ENCODE measurements at regions not wholly inside any gene's neighbourhood (a gene's known extent, or its start where the extent isn't known, plus 50 kb on each side); places are given as distances from the start of the nearest gene placed in this dataset.

GRCh38 chr3:153749070-153749610 lies 372.1 kb upstream of the ARHGEF26 start:
- TF ChIP-seq ZNF623 (tag by site-specific recombination; IDR thresholded peaks at IDR 0.05) (no peak), ZNF571 (tag by site-specific recombination; IDR thresholded peaks at IDR 0.05) (no peak), EGR2 (tag by site-specific recombination; IDR thresholded peaks at IDR 0.05; ENCODE audit: low read depth) (no peak), ATF2 (tag by site-specific recombination; IDR thresholded peaks at IDR 0.05; ENCODE audit: low read depth) (no peak), ZNF548 (tag by site-specific recombination; IDR thresholded peaks at IDR 0.05) (no peak), ZBTB17 (tag by site-specific recombination; IDR thresholded peaks at IDR 0.05) (no peak), ZNF610 (tag by site-specific recombination; IDR thresholded peaks at IDR 0.05; ENCODE audit: borderline replicate concordance) (no peak), ZNF792 (tag by site-specific recombination; IDR thresholded peaks at IDR 0.05) (no peak), ZNF394 (tag by site-specific recombination; IDR thresholded peaks at IDR 0.05; ENCODE audit: borderline replicate concordance) (no peak), KLF7 (tag by site-specific recombination; IDR thresholded peaks at IDR 0.05; ENCODE audit: borderline replicate concordance) (no peak), PRDM6 (tag by site-specific recombination; IDR thresholded peaks at IDR 0.05) (no peak)
- TF ChIP-seq, protein P1, sequence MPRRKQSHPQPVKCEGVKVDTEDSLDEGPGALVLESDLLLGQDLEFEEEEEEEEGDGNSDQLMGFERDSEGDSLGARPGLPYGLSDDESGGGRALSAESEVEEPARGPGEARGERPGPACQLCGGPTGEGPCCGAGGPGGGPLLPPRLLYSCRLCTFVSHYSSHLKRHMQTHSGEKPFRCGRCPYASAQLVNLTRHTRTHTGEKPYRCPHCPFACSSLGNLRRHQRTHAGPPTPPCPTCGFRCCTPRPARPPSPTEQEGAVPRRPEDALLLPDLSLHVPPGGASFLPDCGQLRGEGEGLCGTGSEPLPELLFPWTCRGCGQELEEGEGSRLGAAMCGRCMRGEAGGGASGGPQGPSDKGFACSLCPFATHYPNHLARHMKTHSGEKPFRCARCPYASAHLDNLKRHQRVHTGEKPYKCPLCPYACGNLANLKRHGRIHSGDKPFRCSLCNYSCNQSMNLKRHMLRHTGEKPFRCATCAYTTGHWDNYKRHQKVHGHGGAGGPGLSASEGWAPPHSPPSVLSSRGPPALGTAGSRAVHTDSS (tag by site-specific recombination; IDR thresholded peaks at IDR 0.05): no peak
- TF ChIP-seq, protein P2, sequence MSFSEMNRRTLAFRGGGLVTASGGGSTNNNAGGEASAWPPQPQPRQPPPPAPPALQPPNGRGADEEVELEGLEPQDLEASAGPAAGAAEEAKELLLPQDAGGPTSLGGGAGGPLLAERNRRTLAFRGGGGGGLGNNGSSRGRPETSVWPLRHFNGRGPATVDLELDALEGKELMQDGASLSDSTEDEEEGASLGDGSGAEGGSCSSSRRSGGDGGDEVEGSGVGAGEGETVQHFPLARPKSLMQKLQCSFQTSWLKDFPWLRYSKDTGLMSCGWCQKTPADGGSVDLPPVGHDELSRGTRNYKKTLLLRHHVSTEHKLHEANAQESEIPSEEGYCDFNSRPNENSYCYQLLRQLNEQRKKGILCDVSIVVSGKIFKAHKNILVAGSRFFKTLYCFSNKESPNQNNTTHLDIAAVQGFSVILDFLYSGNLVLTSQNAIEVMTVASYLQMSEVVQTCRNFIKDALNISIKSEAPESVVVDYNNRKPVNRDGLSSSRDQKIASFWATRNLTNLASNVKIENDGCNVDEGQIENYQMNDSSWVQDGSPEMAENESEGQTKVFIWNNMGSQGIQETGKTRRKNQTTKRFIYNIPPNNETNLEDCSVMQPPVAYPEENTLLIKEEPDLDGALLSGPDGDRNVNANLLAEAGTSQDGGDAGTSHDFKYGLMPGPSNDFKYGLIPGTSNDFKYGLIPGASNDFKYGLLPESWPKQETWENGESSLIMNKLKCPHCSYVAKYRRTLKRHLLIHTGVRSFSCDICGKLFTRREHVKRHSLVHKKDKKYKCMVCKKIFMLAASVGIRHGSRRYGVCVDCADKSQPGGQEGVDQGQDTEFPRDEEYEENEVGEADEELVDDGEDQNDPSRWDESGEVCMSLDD (tag by site-specific recombination; IDR thresholded peaks at IDR 0.05): no peak
- TF ChIP-seq, protein P3, sequence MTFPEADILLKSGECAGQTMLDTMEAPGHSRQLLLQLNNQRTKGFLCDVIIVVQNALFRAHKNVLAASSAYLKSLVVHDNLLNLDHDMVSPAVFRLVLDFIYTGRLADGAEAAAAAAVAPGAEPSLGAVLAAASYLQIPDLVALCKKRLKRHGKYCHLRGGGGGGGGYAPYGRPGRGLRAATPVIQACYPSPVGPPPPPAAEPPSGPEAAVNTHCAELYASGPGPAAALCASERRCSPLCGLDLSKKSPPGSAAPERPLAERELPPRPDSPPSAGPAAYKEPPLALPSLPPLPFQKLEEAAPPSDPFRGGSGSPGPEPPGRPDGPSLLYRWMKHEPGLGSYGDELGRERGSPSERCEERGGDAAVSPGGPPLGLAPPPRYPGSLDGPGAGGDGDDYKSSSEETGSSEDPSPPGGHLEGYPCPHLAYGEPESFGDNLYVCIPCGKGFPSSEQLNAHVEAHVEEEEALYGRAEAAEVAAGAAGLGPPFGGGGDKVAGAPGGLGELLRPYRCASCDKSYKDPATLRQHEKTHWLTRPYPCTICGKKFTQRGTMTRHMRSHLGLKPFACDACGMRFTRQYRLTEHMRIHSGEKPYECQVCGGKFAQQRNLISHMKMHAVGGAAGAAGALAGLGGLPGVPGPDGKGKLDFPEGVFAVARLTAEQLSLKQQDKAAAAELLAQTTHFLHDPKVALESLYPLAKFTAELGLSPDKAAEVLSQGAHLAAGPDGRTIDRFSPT (tag by site-specific recombination; IDR thresholded peaks at IDR 0.05): no peak
- Histone ChIP-seq H3K4me1 (ENCODE audit: control insufficient read depth, insufficient read depth, low read length) (0 out of 2 replicates have a peak, but pooled peaks cover 2% of the 10 kb centered on the region), H3K27ac (ENCODE audit: extremely low read depth, low read depth, low read length) (no peak overlapping the region), H3K36me3 (ENCODE audit: control insufficient read depth in 2 of 2, insufficient read depth in 1 of 2, low read length in 2 of 2) (no peaks in the 10 kb centered on the region), H3K9me3 (ENCODE audit: control insufficient read depth, insufficient read depth, low read depth, low read length) (no peaks in the 10 kb centered on the region), H3K4me3 (ENCODE audit: low read depth, low read length) (no peak overlapping the region)
- POLR2A ChIA-PET: no interaction called here
- CTCF ChIA-PET: no interaction called here

GRCh38 chr3:153752405-153753027 lies 368.7 kb upstream of the ARHGEF26 start:
- POLR2A ChIA-PET: no interaction called here
- Histone ChIP-seq H3K4me3 (ENCODE audit: low read depth, low read length) (no peak overlapping the region), H3K27ac (ENCODE audit: extremely low read depth, low read depth, low read length) (no peak overlapping the region), H3K9me3 (ENCODE audit: control insufficient read depth, insufficient read depth, low read depth, low read length) (no peaks in the 10 kb centered on the region), H3K4me1 (ENCODE audit: control insufficient read depth, insufficient read depth, low read length) (0 out of 2 replicates have a peak, but pooled peaks cover 2% of the 10 kb centered on the region), H3K36me3 (ENCODE audit: control insufficient read depth in 2 of 2, insufficient read depth in 1 of 2, low read length in 2 of 2) (no peaks in the 10 kb centered on the region)
- CTCF ChIA-PET: no interaction called here
- TF ChIP-seq ZBTB20 (tag by site-specific recombination; IDR thresholded peaks at IDR 0.05): no peak
- no peak for TF ChIP-seq ZNF561 (tag by site-specific recombination; IDR thresholded peaks at IDR 0.05; ENCODE audit: borderline replicate concordance)
- no peak for TF ChIP-seq ZNF292 (tag by site-specific recombination; IDR thresholded peaks at IDR 0.05; ENCODE audit: borderline replicate concordance, low read depth)
- no peak for TF ChIP-seq ZNF660 (tag by site-specific recombination; IDR thresholded peaks at IDR 0.05)
- no peak for TF ChIP-seq ZNF214 (tag by site-specific recombination; IDR thresholded peaks at IDR 0.05; ENCODE audit: borderline replicate concordance)
- no peak for TF ChIP-seq ZNF580 (tag by site-specific recombination; IDR thresholded peaks at IDR 0.05)
- TF ChIP-seq ZBTB8A (tag by site-specific recombination; IDR thresholded peaks at IDR 0.05): no peak
- no peak for TF ChIP-seq ZNF121 (tag by site-specific recombination; IDR thresholded peaks at IDR 0.05)
- no peak for TF ChIP-seq ZNF354C (tag by site-specific recombination; IDR thresholded peaks at IDR 0.05; ENCODE audit: borderline replicate concordance, low read depth)
- TF ChIP-seq KLF8 (tag by site-specific recombination; IDR thresholded peaks at IDR 0.05): no peak
- TF ChIP-seq KLF16 (tag by site-specific recombination; IDR thresholded peaks at IDR 0.05): no peak

Data from HEK293 (cell line).